ENCODE measurements at regions not wholly inside any gene's neighbourhood (a gene's known extent, or its start where the extent isn't known, plus 50 kb on each side); places are given as distances from the start of the nearest gene placed in this dataset.

DNA sequence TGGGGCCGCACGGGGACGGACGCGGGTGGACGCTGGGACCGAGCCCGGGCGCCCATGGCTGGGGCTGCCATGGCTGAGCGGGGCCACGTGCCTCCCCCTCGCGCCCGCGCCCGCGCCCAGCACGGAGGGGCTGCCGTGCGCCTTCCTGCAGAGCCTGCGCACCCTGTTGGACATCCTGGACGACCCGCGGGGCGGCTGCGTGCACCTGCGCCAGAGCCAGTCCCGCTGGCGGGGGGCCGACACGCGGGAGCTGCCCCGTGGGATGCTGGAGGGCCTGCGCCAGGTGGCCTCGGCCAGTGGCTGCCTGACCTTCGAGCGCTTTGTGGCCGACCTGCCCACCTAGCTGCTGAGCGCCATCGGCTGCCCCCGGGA lies 72.5 kb upstream of the KCTD7 start:
- TF ChIP-seq POU2F2 (IDR thresholded peaks at IDR 0.05; ENCODE audit: low read depth, low read length) (no peak), POLR2A (IDR thresholded peaks at IDR 0.05; ENCODE audit: low read depth, low read length) (no peak), POLR2AphosphoS5 (IDR thresholded peaks at IDR 0.05; ENCODE audit: low read depth, low read length) (no peak), TAF1 (IDR thresholded peaks at IDR 0.05; ENCODE audit: low read depth, low read length) (no peak)

Measured in GM12891 (cell line).